IPS DF 4.7 (cell line): ENCODE measurements at regions not wholly inside any gene's neighbourhood (a gene's known extent, or its start where the extent isn't known, plus 50 kb on each side); places are given as distances from the start of the nearest gene placed in this dataset.

ENCODE experiments used
- DNase-seq: peaks from one replicate; pipeline ENCODE4 v3.0.0-alpha.2; 2013; ENCODE audit warnings: low spot score; ENCODE audit errors: extremely low read depth

DNA sequence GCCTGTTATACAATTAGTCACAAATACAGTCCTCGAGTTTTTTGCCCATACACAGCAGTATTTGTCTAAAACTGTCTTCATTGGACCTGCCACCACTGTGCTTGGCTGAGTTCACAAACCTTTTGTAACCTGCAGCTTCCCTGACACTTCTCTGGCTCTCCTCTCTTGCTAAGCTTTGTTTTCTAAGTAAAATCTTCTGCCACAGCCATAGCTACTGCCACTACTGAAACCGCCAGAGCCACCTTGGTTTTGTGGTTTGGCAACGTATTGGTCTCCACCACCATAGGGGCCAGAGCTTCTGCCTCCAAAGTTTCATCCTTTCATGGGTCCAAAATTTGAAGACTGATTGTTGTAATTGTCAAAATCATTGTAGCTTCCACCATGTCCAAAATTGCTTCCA, 668.2 kb upstream of the BRINP3 start:
- DNase-seq: no peak

- no peak for DNase-seq
These were observed 673.7 kb upstream of the BRINP3 start for GRCh38 chr1:191151321-191151807.

- DNase-seq: no peak
These were observed 675.1 kb upstream of the BRINP3 start for GRCh38 chr1:191152776-191153175.

DNA sequence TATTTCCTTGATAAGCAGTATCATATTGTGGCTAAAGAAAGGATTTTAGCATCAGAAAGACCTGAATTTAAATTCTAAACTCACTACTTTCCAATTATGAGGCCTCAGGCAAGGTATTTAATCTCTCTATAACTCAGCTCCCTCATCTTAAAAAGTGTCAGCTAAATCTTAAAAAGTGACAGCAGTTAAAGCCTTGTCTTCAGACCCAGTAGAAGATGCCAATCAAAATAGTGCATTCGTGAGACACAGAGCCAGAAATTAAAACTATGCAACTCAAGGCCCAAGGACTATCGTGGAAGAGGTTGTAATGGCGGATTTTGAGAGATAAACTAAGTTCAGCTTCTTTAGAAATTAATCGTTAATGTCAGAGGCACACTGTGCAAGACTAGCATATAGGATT, 677.5 kb upstream of the BRINP3 start:
- no peak for DNase-seq

DNA sequence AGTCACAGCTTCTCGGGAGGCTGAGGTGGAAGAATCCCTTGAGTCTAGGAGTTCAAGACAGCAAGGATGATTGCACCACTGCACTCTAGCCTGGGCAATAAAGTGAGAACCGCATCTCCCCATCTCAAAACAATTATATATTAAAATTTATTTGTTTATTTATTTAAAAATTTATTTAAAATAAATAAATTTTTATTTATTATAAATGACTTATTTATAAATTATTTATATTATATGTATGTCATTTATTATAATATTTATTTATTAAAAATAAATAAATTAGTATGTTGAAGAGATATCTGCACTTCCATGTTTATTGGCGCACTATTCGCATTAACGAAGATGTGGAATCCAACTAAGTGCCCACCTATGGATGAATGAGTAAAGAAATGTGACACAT, 683.2 kb upstream of the BRINP3 start:
- no peak for DNase-seq

GRCh38 chr1:191162762-191163161, 685.1 kb upstream of the BRINP3 start:
- no peak for DNase-seq

GRCh38 chr1:191163621-191164020, 686.0 kb upstream of the BRINP3 start:
- no peak for DNase-seq

DNA sequence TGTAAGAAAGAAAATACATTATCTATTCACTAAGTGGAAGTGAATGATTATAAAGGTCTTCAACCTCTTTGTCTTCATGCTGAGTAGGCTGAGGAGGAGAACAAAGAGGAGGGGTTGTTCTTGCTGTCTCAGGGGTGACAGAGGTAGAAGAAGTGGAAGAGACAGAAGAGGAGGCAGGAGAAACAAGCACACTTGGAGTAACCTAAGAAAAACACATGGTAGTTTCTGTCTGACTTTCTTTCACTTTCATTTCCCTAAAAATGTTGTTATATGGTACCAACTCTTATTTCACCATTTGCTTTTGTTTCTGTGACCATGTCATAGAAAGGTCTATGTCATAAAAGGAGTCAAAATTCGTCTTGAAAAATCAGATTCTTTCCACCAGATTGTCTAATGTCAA, 696.6 kb upstream of the BRINP3 start:
- no peak for DNase-seq

GRCh38 chr1:191176131-191176530, 698.5 kb upstream of the BRINP3 start:
- no peak for DNase-seq

- no peak for DNase-seq
These were observed 729.0 kb upstream of the BRINP3 start for GRCh38 chr1:191206513-191207207.

DNA sequence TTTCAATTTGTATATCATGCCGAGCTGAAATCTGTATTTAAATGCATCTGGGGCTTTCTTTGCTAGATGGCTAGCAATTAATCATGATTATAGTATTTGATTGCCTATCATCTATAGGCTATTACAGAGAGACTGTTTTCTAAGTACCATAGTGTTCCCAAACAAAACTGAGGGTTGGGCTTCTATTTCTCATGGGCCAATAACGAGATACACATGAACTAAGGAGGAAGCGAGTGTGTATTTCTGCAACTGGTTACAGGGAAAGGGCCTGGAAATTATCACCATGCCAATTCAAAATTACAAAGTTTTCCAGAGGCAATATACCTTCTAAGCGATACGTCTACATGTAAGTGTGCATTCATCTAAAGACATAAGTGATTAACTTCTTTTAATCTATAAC, 744.5 kb upstream of the BRINP3 start:
- DNase-seq: no peak

DNA sequence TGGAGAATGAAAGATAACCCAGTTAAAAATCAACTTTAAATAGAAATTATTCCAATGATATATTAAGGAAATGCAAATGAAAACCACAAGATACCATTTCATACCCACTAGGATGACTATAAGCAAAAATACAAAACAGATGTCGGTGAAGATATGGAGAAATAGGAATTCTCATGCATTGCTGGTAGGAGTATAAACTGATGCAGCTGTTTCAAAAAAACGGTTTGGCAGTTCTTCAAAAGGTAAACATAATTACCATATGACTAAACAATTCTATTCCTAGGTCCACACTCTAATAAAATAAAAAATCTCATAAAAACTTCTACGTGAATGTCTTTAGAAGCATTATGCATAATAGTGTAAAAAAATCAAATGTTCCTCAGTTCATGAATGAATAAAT, 763.3 kb upstream of the BRINP3 start:
- no peak for DNase-seq

- DNase-seq: no peak
These were observed 777.8 kb upstream of the BRINP3 start for GRCh38 chr1:191255354-191256054.

- no peak for DNase-seq
These were observed 779.3 kb upstream of the BRINP3 start for GRCh38 chr1:191256917-191257316.

DNA sequence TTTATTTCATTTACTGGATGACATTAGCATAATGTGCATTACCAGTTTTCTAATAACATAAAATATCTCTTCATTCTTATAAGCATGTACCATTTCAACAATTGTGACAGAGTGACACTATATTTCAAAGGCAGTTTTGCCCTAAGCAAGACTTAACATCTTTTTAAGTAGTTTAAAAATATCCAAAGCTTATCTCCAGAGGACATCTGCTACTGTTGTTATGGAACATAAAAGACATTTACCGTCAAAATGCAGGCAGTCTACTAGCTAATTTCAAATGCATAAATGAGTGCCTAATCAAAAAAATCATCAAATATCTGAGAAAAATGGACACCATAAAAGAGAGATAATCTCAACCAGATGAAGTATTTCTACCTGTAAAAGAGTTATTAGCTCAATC, 782.4 kb upstream of the BRINP3 start:
- no peak for DNase-seq

DNA sequence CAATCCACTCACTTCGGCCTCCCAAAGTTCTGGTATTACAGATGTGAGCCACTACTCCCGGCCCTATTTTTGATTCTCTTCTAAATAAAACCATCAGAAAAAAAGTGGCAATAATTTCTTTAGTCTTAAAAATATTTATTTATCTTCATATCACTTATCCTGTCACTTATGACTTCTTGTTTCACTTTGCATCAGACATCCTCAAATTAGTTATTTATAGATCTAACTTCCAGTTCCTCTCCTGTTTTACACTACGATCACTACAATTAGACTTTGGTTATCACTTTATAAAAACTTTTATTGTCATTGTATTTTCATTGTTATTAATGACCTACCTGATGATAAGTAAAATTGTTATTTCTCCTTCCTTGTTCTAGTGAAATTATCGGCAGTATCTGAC, 783.4 kb upstream of the BRINP3 start:
- no peak for DNase-seq

DNA sequence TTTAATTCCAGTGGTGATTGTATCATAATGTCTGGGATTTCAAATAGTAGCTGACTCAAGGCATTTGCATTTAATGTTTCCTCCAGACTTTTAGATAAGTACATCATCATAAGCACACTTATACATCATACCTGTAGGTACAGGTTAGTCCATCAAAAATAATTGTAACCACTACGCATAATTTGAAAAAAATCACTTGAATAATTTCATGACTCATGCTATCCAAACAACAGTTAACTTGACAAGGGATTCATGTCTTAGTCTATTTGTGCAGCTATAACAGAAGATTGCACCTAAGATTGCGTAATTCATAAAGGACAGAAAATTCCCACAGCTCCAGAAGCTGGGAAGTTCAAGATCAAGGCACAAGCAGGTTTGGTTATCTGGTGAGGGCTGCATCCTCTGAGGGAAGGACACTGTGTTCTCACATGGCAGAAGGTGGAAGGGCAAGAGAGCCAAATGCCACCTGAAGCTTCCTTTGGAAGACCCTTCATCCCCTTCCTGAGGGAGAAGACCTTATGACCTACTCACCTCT, 801.7 kb upstream of the BRINP3 start:
- no peak for DNase-seq

DNA sequence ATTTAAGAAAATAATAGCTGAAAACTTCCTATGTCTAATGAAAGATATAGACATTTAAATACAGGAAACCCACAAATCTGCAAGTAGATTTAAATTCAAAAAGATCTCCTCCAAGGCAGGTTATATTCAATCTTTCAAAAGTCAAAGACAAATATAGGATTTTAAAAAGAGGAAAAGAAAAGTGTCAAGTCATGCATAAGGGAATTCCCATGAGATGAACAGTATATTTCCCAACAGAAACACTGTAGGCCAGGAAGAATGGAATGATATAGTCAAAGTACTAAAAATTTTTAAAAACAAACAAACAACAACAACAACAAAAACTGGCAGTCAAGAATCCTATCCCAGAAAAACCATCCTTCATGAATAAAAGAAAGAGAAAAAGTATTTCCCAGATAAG, 806.5 kb upstream of the BRINP3 start:
- DNase-seq: no peak

DNA sequence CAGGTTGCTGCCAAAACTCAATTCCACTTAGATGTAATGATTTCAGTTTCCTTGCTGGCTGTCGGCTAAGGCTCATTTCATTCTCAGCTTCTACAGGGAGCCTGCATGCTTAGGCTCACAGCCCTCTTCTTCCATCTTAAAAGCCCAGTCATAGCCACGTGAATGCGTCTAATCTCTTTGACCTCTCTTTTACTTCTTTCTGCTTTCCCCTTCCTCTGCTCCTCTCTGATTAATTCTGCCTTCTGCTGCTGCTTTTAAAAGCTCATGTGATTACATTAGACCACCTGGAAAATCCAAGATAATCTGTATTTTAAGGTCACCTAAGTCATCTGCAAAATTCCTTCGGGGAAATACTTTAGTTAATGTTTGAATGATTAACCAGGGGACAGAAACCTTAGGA, 812.8 kb upstream of the BRINP3 start:
- DNase-seq: no peak

DNA sequence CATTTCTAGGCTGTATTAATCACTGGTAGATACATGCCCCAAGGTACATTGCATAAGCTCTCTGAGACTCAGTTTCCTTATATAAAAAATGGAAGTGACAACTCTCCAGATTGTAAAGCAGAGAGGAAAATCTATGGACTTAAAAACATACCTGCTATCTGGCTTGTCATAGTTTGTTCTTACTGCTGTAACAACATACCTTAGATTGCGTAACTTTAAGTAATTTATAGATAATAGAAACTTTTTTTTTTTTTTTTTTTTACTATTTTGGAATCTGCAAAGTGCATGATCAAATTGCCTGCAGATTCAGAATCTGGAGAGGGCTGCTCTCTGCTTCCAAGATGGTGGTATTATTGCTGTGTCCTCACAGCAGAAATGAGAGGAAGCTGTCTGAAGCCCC, 827.7 kb upstream of the BRINP3 start:
- DNase-seq: no peak

GRCh38 chr1:191306916-191307315, 829.3 kb upstream of the BRINP3 start:
- DNase-seq: no peak

DNA sequence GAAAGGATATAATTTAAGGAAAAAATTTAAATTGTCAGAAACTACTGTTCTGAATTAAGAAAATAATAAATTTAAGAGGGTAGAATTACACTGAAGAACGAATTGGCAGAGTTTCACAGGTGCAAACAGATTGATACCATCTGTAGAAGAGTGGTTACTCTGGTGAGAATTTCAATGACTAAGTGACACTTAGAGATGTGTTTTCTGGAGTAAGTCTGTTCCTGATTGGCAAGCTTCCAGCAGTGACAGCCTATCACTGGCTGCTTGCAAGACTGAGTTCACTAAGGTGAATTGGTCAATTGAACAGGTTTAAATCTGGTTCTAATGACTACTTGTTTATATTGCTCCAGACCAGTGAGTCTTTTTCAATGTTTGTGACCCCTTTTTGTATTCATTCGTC, 838.2 kb upstream of the RGS18 start:
- no peak for DNase-seq

DNA sequence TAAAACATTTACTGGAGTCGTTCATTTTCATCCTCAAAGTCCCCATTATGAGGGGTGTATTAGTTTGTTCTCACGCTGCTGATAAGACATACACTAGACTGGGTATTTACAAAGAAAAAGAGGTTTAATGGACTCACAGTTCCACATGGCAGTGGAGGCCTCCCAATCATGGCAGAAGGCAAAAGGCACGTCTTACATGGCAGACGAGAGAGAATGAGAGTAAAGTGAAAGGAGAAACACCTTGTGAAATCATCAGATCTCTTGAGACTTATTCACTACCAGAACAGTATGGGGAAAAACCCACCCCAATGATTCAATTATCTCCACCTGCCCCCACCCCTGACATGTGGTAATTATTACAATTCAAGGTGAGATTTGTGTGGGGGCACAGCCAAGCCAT, 830.4 kb upstream of the RGS18 start:
- DNase-seq: no peak
